A673 (cell line): ENCODE measurements at regions not wholly inside any gene's neighbourhood (a gene's known extent, or its start where the extent isn't known, plus 50 kb on each side); places are given as distances from the start of the nearest gene placed in this dataset.

Experiments
- CTCF ChIP-seq: fragments of 300-800, 200-600 bp; sonication (generic); conservative IDR thresholded peaks from 2 replicates; pipeline ENCODE4 v1.5.1; 2017; ENCODE audit warnings: low read depth, mild to moderate bottlenecking, antibody characterized with exemption, low read length, moderate library complexity, mixed read lengths
- EZH2 ChIP-seq: fragments of 200-600 bp; sonication (generic); IDR thresholded peaks from 2 replicates; pipeline ENCODE4 v1.6.1; 2017; ENCODE audit warnings: borderline replicate concordance, low read depth, mild to moderate bottlenecking, mixed read lengths, antibody characterized with exemption, low read length; ENCODE audit not compliant: poor library complexity, severe bottlenecking

DNA sequence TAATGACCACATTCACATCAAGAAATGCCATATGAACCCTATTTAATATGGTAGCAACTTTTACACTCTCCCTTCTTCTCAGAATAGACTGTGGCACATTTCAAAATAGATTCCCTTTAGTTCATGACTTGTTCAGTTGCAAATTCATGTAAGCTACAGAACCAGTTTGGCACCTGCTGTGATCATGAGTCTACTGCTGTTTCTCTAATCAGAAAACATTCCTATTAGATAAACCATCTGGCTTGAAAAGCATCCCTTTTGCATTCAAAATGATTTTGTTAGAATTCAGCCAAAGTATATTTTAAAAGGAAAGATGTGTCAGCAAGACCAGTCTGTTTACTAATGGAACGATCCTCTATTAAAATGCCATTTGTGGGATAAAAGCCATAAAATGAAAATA, 304.4 kb downstream of the BCHE start:
- TF ChIP-seq CTCF (no peak), EZH2 (no peak)
